Gastrocnemius medialis (tissue), 4 donors: ENCODE measurements at regions not wholly inside any gene's neighbourhood (a gene's known extent, or its start where the extent isn't known, plus 50 kb on each side); places are given as distances from the start of the nearest gene placed in this dataset.

ENCODE experiments used
- POLR2A ChIP-seq, 2 donors: fragments of 450-650 bp; IDR thresholded peaks; one replicate each; pipeline ENCODE4 v1.6.1; 2017; ENCODE audit warnings: antibody characterized with exemption in 2 of 2, mild to moderate bottlenecking in 2 of 2, moderate library complexity in 2 of 2
- TF ChIP-seq, protein P1 (sequence below), 5 experiments: fragments of 450-650 bp in 3 of 5; fragments of 200-600 bp in 2 of 5; sonication (generic) in 2 of 5; IDR thresholded peaks in 4 of 5; conservative IDR thresholded peaks in 1 of 5; 1 replicate in 4 of 5; 2 replicates in 1 of 5; pipeline ENCODE4 v1.5.1; 2016 to 2019; ENCODE audit warnings: antibody characterized with exemption in 5 of 5, mild to moderate bottlenecking in 3 of 5, moderate library complexity in 3 of 5

GRCh38 chr6:118714756-118715155, 63.4 kb upstream of the CEP85L start:
- TF ChIP-seq, protein P1, sequence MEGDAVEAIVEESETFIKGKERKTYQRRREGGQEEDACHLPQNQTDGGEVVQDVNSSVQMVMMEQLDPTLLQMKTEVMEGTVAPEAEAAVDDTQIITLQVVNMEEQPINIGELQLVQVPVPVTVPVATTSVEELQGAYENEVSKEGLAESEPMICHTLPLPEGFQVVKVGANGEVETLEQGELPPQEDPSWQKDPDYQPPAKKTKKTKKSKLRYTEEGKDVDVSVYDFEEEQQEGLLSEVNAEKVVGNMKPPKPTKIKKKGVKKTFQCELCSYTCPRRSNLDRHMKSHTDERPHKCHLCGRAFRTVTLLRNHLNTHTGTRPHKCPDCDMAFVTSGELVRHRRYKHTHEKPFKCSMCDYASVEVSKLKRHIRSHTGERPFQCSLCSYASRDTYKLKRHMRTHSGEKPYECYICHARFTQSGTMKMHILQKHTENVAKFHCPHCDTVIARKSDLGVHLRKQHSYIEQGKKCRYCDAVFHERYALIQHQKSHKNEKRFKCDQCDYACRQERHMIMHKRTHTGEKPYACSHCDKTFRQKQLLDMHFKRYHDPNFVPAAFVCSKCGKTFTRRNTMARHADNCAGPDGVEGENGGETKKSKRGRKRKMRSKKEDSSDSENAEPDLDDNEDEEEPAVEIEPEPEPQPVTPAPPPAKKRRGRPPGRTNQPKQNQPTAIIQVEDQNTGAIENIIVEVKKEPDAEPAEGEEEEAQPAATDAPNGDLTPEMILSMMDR (IDR thresholded peaks at IDR 0.05 in 4 of 5, conservative IDR thresholded peaks at IDR 0.05 in 1 of 5): no peak
- TF ChIP-seq POLR2A (IDR thresholded peaks at IDR 0.05): no peak
